Gastrocnemius medialis (tissue), 4 donors: ENCODE measurements at regions not wholly inside any gene's neighbourhood (a gene's known extent, or its start where the extent isn't known, plus 50 kb on each side); places are given as distances from the start of the nearest gene placed in this dataset.

Experiments
- ATAC-seq, 2 donors: fragments of 150-250 bp; one replicate each; pipeline ENCODE4 v1.9.1; 2016
- DNase-seq, 2 donors: peaks; one replicate each; pipeline ENCODE4 v3.0.0-alpha.2; 2019
- H3K27ac ChIP-seq, 4 donors: fragments of 200-600 bp; sonication (generic); 1 replicate in 1 of 4; 2 replicates in 3 of 4; pipeline ENCODE4 v1.5.1; 2016 to 2018; ENCODE audit warnings: mild to moderate bottlenecking in 2 of 4, moderate library complexity in 1 of 4
- H3K27me3 ChIP-seq, 3 donors: fragments of 200-600 bp; sonication (generic) in 2 of 3; 1 replicate in 1 of 3; 2 replicates in 2 of 3; pipeline versions ENCODE4 v1.5.1 to v1.6.0; 2016 to 2019; ENCODE audit warnings: mild to moderate bottlenecking in 1 of 3, moderate library complexity in 1 of 3
- H3K36me3 ChIP-seq, 2 donors: fragments of 200-600 bp; sonication (generic) in 1 of 2; one replicate each; pipeline ENCODE4 v1.5.1; 2017 to 2018
- H3K4me1 ChIP-seq, 2 donors: fragments of 200-600 bp; sonication (generic) in 1 of 2; one replicate each; pipeline ENCODE4 v1.5.1; 2016 to 2017; ENCODE audit warnings: mild to moderate bottlenecking in 2 of 2
- H3K4me3 ChIP-seq, 4 donors: fragments of 200-600 bp; sonication (generic) in 3 of 4; 1 replicate in 1 of 4; 2 replicates in 3 of 4; pipeline ENCODE4 v1.5.1; 2016 to 2019; ENCODE audit warnings: mild to moderate bottlenecking in 2 of 4
- H3K9me3 ChIP-seq, 3 donors: fragments of 200-600 bp; sonication (generic) in 2 of 3; 1 replicate in 1 of 3; 2 replicates in 2 of 3; pipeline ENCODE4 v1.5.1; 2016 to 2019
- POLR2A ChIP-seq, 2 donors: fragments of 450-650 bp; IDR thresholded peaks; one replicate each; pipeline ENCODE4 v1.6.1; 2017; ENCODE audit warnings: antibody characterized with exemption in 2 of 2, mild to moderate bottlenecking in 2 of 2, moderate library complexity in 2 of 2
- in situ Hi-C, 4 donors: fragments of 200-750 bp; cut with MboI; loops; one replicate each; pipeline versions ENCODE4 v1.15.0 to v1.8.0; 2017; ENCODE audit warnings: low sequenced_read_pairs in 4 of 4
- intact Hi-C: fragments of 100-400 bp; cut with DNase I; formaldehyde crosslinking; loops from one replicate; pipeline ENCODE4 v1.15.1; 2023; ENCODE audit warnings: low total_unique reads
- TF ChIP-seq, protein P1 (sequence below), 5 experiments: fragments of 450-650 bp in 3 of 5; fragments of 200-600 bp in 2 of 5; sonication (generic) in 2 of 5; IDR thresholded peaks in 4 of 5; conservative IDR thresholded peaks in 1 of 5; 1 replicate in 4 of 5; 2 replicates in 1 of 5; pipeline ENCODE4 v1.5.1; 2016 to 2019; ENCODE audit warnings: antibody characterized with exemption in 5 of 5, mild to moderate bottlenecking in 3 of 5, moderate library complexity in 3 of 5

DNA sequence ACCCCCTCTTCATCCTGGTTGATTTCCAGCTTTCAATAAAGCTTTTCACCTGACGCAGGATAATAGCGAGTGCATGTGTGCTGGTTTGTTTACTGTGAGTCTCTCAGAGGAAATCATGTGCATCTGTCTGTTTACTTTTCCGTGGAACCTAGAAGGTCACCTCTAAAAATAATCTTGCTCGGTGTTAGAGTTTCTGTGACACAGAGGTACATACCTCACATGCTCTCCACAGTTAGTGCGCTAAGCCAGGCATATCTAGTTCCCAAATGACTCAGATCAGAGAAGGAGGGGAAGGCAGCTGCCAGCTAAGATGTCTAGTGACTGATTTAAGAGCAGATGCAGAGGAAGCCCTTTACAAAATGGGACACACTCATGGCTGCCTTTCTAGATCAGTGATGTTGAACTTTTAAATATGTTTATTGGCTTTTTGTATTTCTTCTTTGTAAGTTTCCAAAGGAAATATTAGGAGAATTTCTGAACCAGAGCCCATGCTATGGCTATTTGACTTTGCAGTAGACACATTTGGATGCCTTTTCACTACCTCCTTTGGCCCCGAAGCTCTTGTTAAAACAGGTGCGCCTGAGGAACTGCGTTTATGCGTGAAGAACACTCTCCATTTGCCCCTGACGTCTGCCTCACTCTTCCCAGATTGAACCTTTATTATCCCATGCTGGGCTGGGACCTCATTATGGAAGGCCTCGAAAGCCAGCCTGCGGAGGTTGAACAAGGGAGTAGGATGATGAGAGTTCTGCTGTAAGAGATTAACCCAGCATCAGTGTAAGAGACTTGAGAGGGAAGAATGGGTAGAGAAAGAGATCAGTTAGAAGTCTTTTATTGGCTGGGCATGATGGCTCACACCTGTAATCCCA, 145.6 kb downstream of the FAM161A start:
- in situ Hi-C loops (no loop called here), intact Hi-C loops (no loop called here)
- ATAC-seq (peak; percentile 88 to 89), DNase-seq (peak; percentile 86 to 93)
- H3K36me3 ChIP-seq: no peaks in the 10 kb centered on the region
- TF ChIP-seq, protein P1, sequence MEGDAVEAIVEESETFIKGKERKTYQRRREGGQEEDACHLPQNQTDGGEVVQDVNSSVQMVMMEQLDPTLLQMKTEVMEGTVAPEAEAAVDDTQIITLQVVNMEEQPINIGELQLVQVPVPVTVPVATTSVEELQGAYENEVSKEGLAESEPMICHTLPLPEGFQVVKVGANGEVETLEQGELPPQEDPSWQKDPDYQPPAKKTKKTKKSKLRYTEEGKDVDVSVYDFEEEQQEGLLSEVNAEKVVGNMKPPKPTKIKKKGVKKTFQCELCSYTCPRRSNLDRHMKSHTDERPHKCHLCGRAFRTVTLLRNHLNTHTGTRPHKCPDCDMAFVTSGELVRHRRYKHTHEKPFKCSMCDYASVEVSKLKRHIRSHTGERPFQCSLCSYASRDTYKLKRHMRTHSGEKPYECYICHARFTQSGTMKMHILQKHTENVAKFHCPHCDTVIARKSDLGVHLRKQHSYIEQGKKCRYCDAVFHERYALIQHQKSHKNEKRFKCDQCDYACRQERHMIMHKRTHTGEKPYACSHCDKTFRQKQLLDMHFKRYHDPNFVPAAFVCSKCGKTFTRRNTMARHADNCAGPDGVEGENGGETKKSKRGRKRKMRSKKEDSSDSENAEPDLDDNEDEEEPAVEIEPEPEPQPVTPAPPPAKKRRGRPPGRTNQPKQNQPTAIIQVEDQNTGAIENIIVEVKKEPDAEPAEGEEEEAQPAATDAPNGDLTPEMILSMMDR (IDR thresholded peaks at IDR 0.05 in 4 of 5, conservative IDR thresholded peaks at IDR 0.05 in 1 of 5): no peak
- TF ChIP-seq POLR2A (IDR thresholded peaks at IDR 0.05): peak in 1 of 2 donors; percentile 64
- no peak overlapping the region for H3K4me3 ChIP-seq
- H3K27ac ChIP-seq: peak overlapping the region; percentile 86 to 98 (median 92)
- H3K4me1 ChIP-seq: peaks cover 32 to 63% of the 10 kb centered on the region in 2 donors
- H3K27me3 ChIP-seq: no peaks in the 10 kb centered on the region
- H3K9me3 ChIP-seq: no peaks in the 10 kb centered on the region

DNA sequence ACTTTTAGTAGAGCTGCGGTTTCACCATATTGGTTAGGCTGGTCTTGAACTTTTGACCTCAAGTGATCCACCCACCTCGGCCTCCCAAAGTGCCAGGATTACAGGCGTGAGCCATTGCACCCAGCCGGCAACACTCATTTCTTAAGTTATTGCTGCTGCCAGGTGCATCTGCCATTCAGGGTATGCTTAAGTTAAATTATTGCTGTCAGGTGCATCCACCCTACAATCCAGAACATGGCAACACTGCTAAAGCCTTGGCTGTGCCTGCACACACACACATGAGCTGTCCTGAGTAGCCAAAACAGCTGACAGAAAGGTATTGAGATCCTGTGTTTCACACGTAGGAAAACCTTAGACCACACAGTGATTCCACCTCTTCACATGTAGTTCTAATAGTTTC, 148.2 kb downstream of the FAM161A start:
- intact Hi-C loops: loop anchor here (1.0 to 2.0 kb wide), 4 partner anchors 46 to 267 kb away; partner anchors contain the start of gene XPO1
- peak in 1 of 2 donors; percentile 60 for TF ChIP-seq POLR2A (IDR thresholded peaks at IDR 0.05)
- TF ChIP-seq, protein P1 (IDR thresholded peaks at IDR 0.05 in 4 of 5, conservative IDR thresholded peaks at IDR 0.05 in 1 of 5): no peak
- peaks cover 28 to 51% of the 10 kb centered on the region in 2 donors for H3K4me1 ChIP-seq
- H3K36me3 ChIP-seq: no peaks in the 10 kb centered on the region
- peak overlapping the region; percentile 86 to 98 (median 92) for H3K27ac ChIP-seq
- DNase-seq (peak; percentile 85 to 93), ATAC-seq (peak; percentile 82 to 84)
- no peaks in the 10 kb centered on the region for H3K27me3 ChIP-seq
- H3K9me3 ChIP-seq: no peaks in the 10 kb centered on the region
- in situ Hi-C loops: no loop called here
- no peak overlapping the region for H3K4me3 ChIP-seq

DNA sequence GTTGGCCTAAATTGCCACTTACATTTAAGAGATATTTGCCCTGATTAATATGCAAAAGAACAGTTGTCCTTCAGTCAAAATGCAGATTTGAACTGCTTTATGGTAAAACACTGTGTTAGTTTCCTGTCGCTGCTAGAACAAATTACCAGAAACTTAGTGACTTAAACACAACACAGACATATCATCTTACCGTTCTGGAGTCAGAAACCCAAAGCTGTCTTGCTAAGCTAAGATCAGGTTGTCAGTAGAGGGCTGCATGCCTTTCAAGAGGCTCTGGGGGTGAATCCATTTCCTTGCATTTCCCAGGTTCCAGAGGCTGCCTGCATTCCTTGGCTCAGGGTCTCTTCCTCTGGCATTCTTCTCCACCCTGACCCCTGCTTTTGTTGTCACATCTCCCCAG, 149.5 kb downstream of the FAM161A start:
- DNase-seq: no peak
- H3K27me3 ChIP-seq: no peaks in the 10 kb centered on the region
- H3K4me3 ChIP-seq: no peak overlapping the region
- peak overlapping the region; percentile 86 to 98 (median 92) for H3K27ac ChIP-seq
- no peaks in the 10 kb centered on the region for H3K36me3 ChIP-seq
- ATAC-seq: peak in 1 of 2 donors; percentile 35
- H3K9me3 ChIP-seq: no peaks in the 10 kb centered on the region
- H3K4me1 ChIP-seq: peaks cover 28 to 47% of the 10 kb centered on the region in 2 donors
- intact Hi-C loops: loop anchor here (2.0 kb wide), 3 partner anchors 58 to 266 kb away; partner anchors contain the start of gene XPO1
- in situ Hi-C loops: no loop called here
- TF ChIP-seq, protein P1 (IDR thresholded peaks at IDR 0.05 in 4 of 5, conservative IDR thresholded peaks at IDR 0.05 in 1 of 5): no peak
- peak in 1 of 2 donors; percentile 38 for TF ChIP-seq POLR2A (IDR thresholded peaks at IDR 0.05)

DNA sequence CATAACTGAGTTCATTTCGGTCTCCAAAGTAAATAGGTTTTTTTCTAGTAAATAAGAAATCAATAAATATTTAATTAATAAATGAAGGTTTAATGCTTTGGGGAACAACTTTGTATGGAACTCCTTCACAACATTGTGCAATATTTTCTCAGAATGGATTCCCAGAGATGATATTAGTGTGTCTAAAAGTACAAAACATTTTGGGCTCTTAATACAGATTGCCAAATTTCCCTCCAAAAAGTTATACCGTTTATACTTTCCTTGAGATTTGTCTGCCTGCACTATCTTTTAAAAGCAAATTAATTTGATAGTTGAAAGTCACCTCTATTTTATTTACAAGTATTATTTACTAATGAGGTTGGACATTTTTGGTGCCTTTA, 151.8 kb downstream of the FAM161A start:
- H3K36me3 ChIP-seq: no peaks in the 10 kb centered on the region
- H3K9me3 ChIP-seq: no peaks in the 10 kb centered on the region
- ATAC-seq (no peak), DNase-seq (no peak)
- H3K27ac ChIP-seq: peak overlapping the region; percentile 54 to 98 (median 92)
- peaks cover 21 to 30% of the 10 kb centered on the region in 2 donors for H3K4me1 ChIP-seq
- no peaks in the 10 kb centered on the region for H3K27me3 ChIP-seq
- TF ChIP-seq, protein P1 (IDR thresholded peaks at IDR 0.05 in 4 of 5, conservative IDR thresholded peaks at IDR 0.05 in 1 of 5): no peak
- TF ChIP-seq POLR2A (IDR thresholded peaks at IDR 0.05): no peak
- H3K4me3 ChIP-seq: no peak overlapping the region
- in situ Hi-C loops: no loop called here
- intact Hi-C loops: no loop called here
